ENCODE measurements at regions not wholly inside any gene's neighbourhood (a gene's known extent, or its start where the extent isn't known, plus 50 kb on each side); places are given as distances from the start of the nearest gene placed in this dataset.

DNA sequence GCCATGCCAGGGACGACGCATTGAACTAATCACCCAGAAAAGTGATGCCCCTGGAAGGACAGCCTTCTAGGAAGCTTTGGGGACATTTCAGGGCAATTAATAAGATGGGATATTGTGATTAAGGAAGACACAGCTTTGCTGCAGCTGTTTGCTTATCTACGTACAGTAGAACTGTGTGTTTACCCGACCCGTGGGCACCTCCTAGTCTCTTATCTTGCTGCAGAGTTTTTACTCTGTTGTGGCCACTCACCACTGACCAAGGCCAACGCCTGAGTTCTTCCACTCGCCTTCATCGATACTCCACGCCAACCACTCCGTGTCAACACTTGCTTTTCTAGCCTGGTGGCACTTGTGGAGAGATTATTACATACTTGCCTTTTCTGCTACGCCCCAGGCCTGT is 105.9 kb upstream of the MLN start:
- no peak for ATAC-seq
- ChIA-PET CTCF (no interaction called here), SMC1A (ENCODE audit: uncharacterized antibody, unreplicated experiment) (no interaction called here), POLR2A (no interaction called here), RAD21 (ENCODE audit: unreplicated experiment) (no interaction called here)
- peaks cover 25% of the 10 kb centered on the region for H3K4me1 ChIP-seq (ENCODE audit: control insufficient read depth, insufficient read depth, low read length)
- no peaks in the 10 kb centered on the region for H4K20me1 ChIP-seq (ENCODE audit: control insufficient read depth, insufficient read depth)
- H3K36me3 ChIP-seq (ENCODE audit: control insufficient read depth in 2 of 2, insufficient read depth in 2 of 2, low read length in 1 of 2), result no peaks in the 10 kb centered on the region
- H3K27me3 ChIP-seq (replicated peaks in 1 of 2; ENCODE audit: control insufficient read depth in 2 of 2, insufficient read depth in 2 of 2, low read length in 1 of 2), result no peaks in the 10 kb centered on the region
- no peak overlapping the region for H3K9ac ChIP-seq (ENCODE audit: control insufficient read depth, insufficient read depth, low read length)
- no peak overlapping the region for H3K4me3 ChIP-seq
- H3K79me2 ChIP-seq (ENCODE audit: control insufficient read depth, insufficient read depth, low read length), result no peaks in the 10 kb centered on the region
- 61% methylated on average over 11 of the region's 11 CpGs for WGBS (ENCODE audit: insufficient coverage, insufficient replicate concordance, low lambda C conversion rate, missing lambda C conversion rate)
- no TSS peak for BruUV-seq (replicated peaks)
- intact Hi-C loops (cut with micrococcal nuclease; ENCODE audit: unreplicated experiment), result no loop called here
- H2AFZ ChIP-seq (ENCODE audit: control insufficient read depth, low read depth, low read length), result no peak overlapping the region
- DNase-seq (ENCODE audit: low read depth, low spot score), result no peak
- FAIRE-seq, result no peak
- in situ Hi-C loops (cut with MboI), result no loop called here
- no peak overlapping the region for H3K4me2 ChIP-seq (ENCODE audit: control insufficient read depth, insufficient read depth)
- H3K9me3 ChIP-seq (replicated peaks; ENCODE audit: control insufficient read depth, insufficient read depth, low read length), result no peaks in the 10 kb centered on the region
- H3K27ac ChIP-seq (ENCODE audit: control insufficient read depth, insufficient read depth), result no peak overlapping the region
- TF ChIP-seq, protein P1, sequence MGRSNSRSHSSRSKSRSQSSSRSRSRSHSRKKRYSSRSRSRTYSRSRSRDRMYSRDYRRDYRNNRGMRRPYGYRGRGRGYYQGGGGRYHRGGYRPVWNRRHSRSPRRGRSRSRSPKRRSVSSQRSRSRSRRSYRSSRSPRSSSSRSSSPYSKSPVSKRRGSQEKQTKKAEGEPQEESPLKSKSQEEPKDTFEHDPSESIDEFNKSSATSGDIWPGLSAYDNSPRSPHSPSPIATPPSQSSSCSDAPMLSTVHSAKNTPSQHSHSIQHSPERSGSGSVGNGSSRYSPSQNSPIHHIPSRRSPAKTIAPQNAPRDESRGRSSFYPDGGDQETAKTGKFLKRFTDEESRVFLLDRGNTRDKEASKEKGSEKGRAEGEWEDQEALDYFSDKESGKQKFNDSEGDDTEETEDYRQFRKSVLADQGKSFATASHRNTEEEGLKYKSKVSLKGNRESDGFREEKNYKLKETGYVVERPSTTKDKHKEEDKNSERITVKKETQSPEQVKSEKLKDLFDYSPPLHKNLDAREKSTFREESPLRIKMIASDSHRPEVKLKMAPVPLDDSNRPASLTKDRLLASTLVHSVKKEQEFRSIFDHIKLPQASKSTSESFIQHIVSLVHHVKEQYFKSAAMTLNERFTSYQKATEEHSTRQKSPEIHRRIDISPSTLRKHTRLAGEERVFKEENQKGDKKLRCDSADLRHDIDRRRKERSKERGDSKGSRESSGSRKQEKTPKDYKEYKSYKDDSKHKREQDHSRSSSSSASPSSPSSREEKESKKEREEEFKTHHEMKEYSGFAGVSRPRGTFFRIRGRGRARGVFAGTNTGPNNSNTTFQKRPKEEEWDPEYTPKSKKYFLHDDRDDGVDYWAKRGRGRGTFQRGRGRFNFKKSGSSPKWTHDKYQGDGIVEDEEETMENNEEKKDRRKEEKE (IDR thresholded peaks at IDR 0.05), result no peak
- TF ChIP-seq, protein P2, sequence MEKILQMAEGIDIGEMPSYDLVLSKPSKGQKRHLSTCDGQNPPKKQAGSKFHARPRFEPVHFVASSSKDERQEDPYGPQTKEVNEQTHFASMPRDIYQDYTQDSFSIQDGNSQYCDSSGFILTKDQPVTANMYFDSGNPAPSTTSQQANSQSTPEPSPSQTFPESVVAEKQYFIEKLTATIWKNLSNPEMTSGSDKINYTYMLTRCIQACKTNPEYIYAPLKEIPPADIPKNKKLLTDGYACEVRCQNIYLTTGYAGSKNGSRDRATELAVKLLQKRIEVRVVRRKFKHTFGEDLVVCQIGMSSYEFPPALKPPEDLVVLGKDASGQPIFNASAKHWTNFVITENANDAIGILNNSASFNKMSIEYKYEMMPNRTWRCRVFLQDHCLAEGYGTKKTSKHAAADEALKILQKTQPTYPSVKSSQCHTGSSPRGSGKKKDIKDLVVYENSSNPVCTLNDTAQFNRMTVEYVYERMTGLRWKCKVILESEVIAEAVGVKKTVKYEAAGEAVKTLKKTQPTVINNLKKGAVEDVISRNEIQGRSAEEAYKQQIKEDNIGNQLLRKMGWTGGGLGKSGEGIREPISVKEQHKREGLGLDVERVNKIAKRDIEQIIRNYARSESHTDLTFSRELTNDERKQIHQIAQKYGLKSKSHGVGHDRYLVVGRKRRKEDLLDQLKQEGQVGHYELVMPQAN (conservative IDR thresholded peaks at IDR 0.05), result no peak
- TF ChIP-seq, protein P3, sequence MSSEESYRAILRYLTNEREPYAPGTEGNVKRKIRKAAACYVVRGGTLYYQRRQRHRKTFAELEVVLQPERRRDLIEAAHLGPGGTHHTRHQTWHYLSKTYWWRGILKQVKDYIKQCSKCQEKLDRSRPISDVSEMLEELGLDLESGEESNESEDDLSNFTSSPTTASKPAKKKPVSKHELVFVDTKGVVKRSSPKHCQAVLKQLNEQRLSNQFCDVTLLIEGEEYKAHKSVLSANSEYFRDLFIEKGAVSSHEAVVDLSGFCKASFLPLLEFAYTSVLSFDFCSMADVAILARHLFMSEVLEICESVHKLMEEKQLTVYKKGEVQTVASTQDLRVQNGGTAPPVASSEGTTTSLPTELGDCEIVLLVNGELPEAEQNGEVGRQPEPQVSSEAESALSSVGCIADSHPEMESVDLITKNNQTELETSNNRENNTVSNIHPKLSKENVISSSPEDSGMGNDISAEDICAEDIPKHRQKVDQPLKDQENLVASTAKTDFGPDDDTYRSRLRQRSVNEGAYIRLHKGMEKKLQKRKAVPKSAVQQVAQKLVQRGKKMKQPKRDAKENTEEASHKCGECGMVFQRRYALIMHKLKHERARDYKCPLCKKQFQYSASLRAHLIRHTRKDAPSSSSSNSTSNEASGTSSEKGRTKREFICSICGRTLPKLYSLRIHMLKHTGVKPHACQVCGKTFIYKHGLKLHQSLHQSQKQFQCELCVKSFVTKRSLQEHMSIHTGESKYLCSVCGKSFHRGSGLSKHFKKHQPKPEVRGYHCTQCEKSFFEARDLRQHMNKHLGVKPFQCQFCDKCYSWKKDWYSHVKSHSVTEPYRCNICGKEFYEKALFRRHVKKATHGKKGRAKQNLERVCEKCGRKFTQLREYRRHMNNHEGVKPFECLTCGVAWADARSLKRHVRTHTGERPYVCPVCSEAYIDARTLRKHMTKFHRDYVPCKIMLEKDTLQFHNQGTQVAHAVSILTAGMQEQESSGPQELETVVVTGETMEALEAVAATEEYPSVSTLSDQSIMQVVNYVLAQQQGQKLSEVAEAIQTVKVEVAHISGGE (CRISPR knock-in tag; IDR thresholded peaks at IDR 0.05), result no peak
- no peak for TF ChIP-seq MEF2B (IDR thresholded peaks at IDR 0.05; ENCODE audit: partially characterized antibody, poor library complexity, severe bottlenecking)
- TF ChIP-seq, protein P4, sequence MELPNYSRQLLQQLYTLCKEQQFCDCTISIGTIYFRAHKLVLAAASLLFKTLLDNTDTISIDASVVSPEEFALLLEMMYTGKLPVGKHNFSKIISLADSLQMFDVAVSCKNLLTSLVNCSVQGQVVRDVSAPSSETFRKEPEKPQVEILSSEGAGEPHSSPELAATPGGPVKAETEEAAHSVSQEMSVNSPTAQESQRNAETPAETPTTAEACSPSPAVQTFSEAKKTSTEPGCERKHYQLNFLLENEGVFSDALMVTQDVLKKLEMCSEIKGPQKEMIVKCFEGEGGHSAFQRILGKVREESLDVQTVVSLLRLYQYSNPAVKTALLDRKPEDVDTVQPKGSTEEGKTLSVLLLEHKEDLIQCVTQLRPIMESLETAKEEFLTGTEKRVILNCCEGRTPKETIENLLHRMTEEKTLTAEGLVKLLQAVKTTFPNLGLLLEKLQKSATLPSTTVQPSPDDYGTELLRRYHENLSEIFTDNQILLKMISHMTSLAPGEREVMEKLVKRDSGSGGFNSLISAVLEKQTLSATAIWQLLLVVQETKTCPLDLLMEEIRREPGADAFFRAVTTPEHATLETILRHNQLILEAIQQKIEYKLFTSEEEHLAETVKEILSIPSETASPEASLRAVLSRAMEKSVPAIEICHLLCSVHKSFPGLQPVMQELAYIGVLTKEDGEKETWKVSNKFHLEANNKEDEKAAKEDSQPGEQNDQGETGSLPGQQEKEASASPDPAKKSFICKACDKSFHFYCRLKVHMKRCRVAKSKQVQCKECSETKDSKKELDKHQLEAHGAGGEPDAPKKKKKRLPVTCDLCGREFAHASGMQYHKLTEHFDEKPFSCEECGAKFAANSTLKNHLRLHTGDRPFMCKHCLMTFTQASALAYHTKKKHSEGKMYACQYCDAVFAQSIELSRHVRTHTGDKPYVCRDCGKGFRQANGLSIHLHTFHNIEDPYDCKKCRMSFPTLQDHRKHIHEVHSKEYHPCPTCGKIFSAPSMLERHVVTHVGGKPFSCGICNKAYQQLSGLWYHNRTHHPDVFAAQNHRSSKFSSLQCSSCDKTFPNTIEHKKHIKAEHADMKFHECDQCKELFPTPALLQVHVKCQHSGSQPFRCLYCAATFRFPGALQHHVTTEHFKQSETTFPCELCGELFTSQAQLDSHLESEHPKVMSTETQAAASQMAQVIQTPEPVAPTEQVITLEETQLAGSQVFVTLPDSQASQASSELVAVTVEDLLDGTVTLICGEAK (IDR thresholded peaks at IDR 0.05; ENCODE audit: borderline replicate concordance), result no peak
- no peak for TF ChIP-seq CREM (IDR thresholded peaks at IDR 0.05; ENCODE audit: low read depth)
- no peak for TF ChIP-seq CEBPB (IDR thresholded peaks at IDR 0.05; ENCODE audit: borderline replicate concordance in 1 of 2, low read depth in 2 of 2, low read length in 2 of 2)
- TF ChIP-seq SMAD5 (IDR thresholded peaks at IDR 0.05; ENCODE audit: low read depth), result no peak
- TF ChIP-seq IRF4 (IDR thresholded peaks at IDR 0.05; ENCODE audit: low read depth, low read length), result no peak
- TF ChIP-seq, protein P5, sequence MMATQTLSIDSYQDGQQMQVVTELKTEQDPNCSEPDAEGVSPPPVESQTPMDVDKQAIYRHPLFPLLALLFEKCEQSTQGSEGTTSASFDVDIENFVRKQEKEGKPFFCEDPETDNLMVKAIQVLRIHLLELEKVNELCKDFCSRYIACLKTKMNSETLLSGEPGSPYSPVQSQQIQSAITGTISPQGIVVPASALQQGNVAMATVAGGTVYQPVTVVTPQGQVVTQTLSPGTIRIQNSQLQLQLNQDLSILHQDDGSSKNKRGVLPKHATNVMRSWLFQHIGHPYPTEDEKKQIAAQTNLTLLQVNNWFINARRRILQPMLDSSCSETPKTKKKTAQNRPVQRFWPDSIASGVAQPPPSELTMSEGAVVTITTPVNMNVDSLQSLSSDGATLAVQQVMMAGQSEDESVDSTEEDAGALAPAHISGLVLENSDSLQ (IDR thresholded peaks at IDR 0.05), result no peak
- no peak for TF ChIP-seq HDAC6 (IDR thresholded peaks at IDR 0.05; ENCODE audit: unreplicated experiment)
